ENCODE measurements at regions not wholly inside any gene's neighbourhood (a gene's known extent, or its start where the extent isn't known, plus 50 kb on each side); places are given as distances from the start of the nearest gene placed in this dataset.

GRCh38 chr4:12416755-12417154 is 988.1 kb upstream of the HS3ST1 start:
- H3K9me3 ChIP-seq (replicated peaks; ENCODE audit: low read length): peaks cover 4% of the 10 kb centered on the region
- no peaks in the 10 kb centered on the region for H3K4me1 ChIP-seq (ENCODE audit: control insufficient read depth, insufficient read depth, low read length)
- no peak overlapping the region for H3K4me2 ChIP-seq (ENCODE audit: low read length)
- no peaks in the 10 kb centered on the region for H3K36me3 ChIP-seq (ENCODE audit: insufficient read depth, low read length)
- no peak overlapping the region for H3K9ac ChIP-seq (ENCODE audit: low read depth, low read length)
- H3K4me3 ChIP-seq (ENCODE audit: low read length): no peak overlapping the region
- H3K27me3 ChIP-seq (ENCODE audit: control insufficient read depth, insufficient read depth, low read length): no peaks in the 10 kb centered on the region

- Histone ChIP-seq H3K9ac (ENCODE audit: low read depth, low read length) (no peak overlapping the region), H3K4me1 (ENCODE audit: control insufficient read depth, insufficient read depth, low read length) (no peaks in the 10 kb centered on the region), H3K36me3 (ENCODE audit: insufficient read depth, low read length) (no peaks in the 10 kb centered on the region), H3K27me3 (ENCODE audit: control insufficient read depth, insufficient read depth, low read length) (no peaks in the 10 kb centered on the region), H3K4me3 (ENCODE audit: low read length) (no peak overlapping the region), H3K4me2 (ENCODE audit: low read length) (no peak overlapping the region), H3K9me3 (replicated peaks; ENCODE audit: low read length) (peaks cover 4% of the 10 kb centered on the region)
These were observed 985.6 kb upstream of the HS3ST1 start for GRCh38 chr4:12414181-12414812.

DNA sequence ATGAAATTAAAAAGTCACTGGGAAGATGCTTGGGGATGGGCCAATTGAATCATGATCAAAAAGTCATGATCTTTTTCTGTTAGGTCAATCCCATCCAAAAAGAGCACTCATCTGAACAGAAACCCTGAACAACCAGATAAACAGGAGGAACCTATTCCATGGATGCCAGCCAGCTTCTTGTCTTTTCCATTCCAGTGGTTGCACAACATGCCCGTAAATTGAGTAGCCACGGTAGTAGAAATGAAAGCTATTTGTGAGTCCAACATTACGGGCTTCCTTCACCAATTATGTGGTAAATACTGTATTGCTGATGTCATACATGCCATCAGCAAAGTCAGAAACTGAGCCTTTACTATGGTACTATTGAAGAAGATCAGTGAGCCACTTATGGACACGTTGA is 982.4 kb upstream of the HS3ST1 start:
- H3K27me3 ChIP-seq (ENCODE audit: control insufficient read depth, insufficient read depth, low read length): no peaks in the 10 kb centered on the region
- no peak overlapping the region for H3K9ac ChIP-seq (ENCODE audit: low read depth, low read length)
- H3K4me2 ChIP-seq (ENCODE audit: low read length): no peak overlapping the region
- H3K36me3 ChIP-seq (ENCODE audit: insufficient read depth, low read length): no peaks in the 10 kb centered on the region
- no peaks in the 10 kb centered on the region for H3K9me3 ChIP-seq (replicated peaks; ENCODE audit: low read length)
- H3K4me3 ChIP-seq (ENCODE audit: low read length): no peak overlapping the region
- H3K4me1 ChIP-seq (ENCODE audit: control insufficient read depth, insufficient read depth, low read length): no peaks in the 10 kb centered on the region

- Histone ChIP-seq H3K4me3 (ENCODE audit: low read length) (no peak overlapping the region), H3K27me3 (ENCODE audit: control insufficient read depth, insufficient read depth, low read length) (no peaks in the 10 kb centered on the region), H3K9me3 (replicated peaks; ENCODE audit: low read length) (peaks cover 3% of the 10 kb centered on the region), H3K4me1 (ENCODE audit: control insufficient read depth, insufficient read depth, low read length) (no peaks in the 10 kb centered on the region), H3K36me3 (ENCODE audit: insufficient read depth, low read length) (no peaks in the 10 kb centered on the region), H3K9ac (ENCODE audit: low read depth, low read length) (no peak overlapping the region), H3K4me2 (ENCODE audit: low read length) (no peak overlapping the region)
These were observed 981.0 kb upstream of the HS3ST1 start for GRCh38 chr4:12409507-12410190.

GRCh38 chr4:12408364-12408763 is 979.7 kb upstream of the HS3ST1 start:
- Histone ChIP-seq H3K4me2 (ENCODE audit: low read length) (no peak overlapping the region), H3K4me1 (ENCODE audit: control insufficient read depth, insufficient read depth, low read length) (no peaks in the 10 kb centered on the region), H3K9me3 (replicated peaks; ENCODE audit: low read length) (peaks cover 3% of the 10 kb centered on the region), H3K4me3 (ENCODE audit: low read length) (no peak overlapping the region), H3K27me3 (ENCODE audit: control insufficient read depth, insufficient read depth, low read length) (no peaks in the 10 kb centered on the region), H3K9ac (ENCODE audit: low read depth, low read length) (no peak overlapping the region), H3K36me3 (ENCODE audit: insufficient read depth, low read length) (no peaks in the 10 kb centered on the region)

DNA sequence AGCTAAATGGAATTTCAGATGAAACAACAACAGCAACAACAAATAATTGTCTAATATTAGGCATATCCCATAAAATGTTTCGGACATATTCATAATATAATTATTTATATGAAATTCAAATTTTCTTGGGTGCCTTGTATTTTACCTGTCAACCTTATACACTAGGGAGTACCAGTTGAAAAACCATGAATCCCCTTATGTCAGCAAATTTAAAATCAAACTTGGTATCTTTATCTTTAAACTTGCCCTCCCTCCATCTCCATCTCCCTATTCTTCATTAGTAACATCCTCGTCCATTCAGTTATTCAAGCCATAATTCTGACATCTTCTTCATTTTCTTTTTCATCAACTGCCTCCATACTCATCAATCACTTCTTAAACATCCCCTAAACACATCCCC is 974.5 kb upstream of the HS3ST1 start:
- no peak overlapping the region for H3K4me3 ChIP-seq (ENCODE audit: low read length)
- no peak overlapping the region for H3K4me2 ChIP-seq (ENCODE audit: low read length)
- no peaks in the 10 kb centered on the region for H3K27me3 ChIP-seq (ENCODE audit: control insufficient read depth, insufficient read depth, low read length)
- H3K9ac ChIP-seq (ENCODE audit: low read depth, low read length): no peak overlapping the region
- peaks cover 3% of the 10 kb centered on the region for H3K9me3 ChIP-seq (replicated peaks; ENCODE audit: low read length)
- H3K4me1 ChIP-seq (ENCODE audit: control insufficient read depth, insufficient read depth, low read length): no peaks in the 10 kb centered on the region
- no peaks in the 10 kb centered on the region for H3K36me3 ChIP-seq (ENCODE audit: insufficient read depth, low read length)

DNA sequence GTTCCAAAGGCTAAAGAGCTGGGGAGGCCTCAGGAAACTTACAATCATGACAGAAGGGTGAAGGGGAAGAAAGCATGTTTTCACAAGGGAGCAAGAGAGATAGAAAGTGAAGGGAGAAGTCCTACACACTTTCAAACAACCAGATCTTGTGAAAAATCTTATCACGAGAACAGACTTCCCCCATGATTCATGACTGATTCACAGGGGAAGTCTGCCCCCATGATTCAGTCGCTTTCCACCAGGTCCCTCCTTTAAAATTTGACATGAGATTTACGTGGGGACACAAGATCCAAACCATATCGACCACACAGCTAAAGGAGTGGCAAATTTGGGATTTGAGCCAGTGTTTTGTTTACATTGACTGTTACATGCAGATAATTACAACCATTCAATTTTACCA is 971.1 kb upstream of the HS3ST1 start:
- no peaks in the 10 kb centered on the region for H3K36me3 ChIP-seq (ENCODE audit: insufficient read depth, low read length)
- no peak overlapping the region for H3K4me2 ChIP-seq (ENCODE audit: low read length)
- H3K9me3 ChIP-seq (replicated peaks; ENCODE audit: low read length): no peaks in the 10 kb centered on the region
- H3K27me3 ChIP-seq (ENCODE audit: control insufficient read depth, insufficient read depth, low read length): no peaks in the 10 kb centered on the region
- no peak overlapping the region for H3K9ac ChIP-seq (ENCODE audit: low read depth, low read length)
- H3K4me3 ChIP-seq (ENCODE audit: low read length): no peak overlapping the region
- no peaks in the 10 kb centered on the region for H3K4me1 ChIP-seq (ENCODE audit: control insufficient read depth, insufficient read depth, low read length)

DNA sequence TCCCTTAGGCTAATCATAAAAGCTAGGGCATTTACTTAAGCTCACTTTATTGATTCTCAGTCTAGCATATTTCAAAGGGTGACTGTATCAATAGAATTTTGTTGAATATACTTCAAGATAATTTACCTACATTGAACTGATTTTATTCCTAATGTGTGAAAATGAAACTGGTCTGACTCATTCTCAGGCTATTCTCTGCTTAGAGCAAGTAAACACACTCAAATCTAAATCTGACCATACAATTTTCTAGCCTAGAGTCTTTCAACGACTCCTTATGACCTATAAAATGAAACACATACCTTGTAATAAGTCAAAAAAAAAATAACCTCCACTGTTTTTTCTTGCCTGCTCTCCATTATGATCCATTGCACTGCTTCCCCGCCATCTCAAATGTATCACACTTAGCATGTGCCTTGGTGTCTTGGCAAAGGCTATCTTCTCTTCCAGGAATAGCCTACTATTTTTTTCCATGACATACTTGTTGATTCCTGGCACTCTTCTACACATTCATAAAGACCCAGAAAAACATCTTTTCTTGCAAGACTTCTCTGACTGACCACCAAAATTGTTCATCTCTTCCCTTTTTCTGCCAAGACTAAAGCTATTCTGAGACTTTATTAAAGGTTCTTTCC is 965.1 kb upstream of the HS3ST1 start:
- H3K4me1 ChIP-seq (ENCODE audit: control insufficient read depth, insufficient read depth, low read length): no peaks in the 10 kb centered on the region
- no peaks in the 10 kb centered on the region for H3K27me3 ChIP-seq (ENCODE audit: control insufficient read depth, insufficient read depth, low read length)
- H3K9me3 ChIP-seq (replicated peaks; ENCODE audit: low read length): no peaks in the 10 kb centered on the region
- H3K4me2 ChIP-seq (ENCODE audit: low read length): no peak overlapping the region
- H3K4me3 ChIP-seq (ENCODE audit: low read length): no peak overlapping the region
- H3K36me3 ChIP-seq (ENCODE audit: insufficient read depth, low read length): no peaks in the 10 kb centered on the region
- no peak overlapping the region for H3K9ac ChIP-seq (ENCODE audit: low read depth, low read length)

DNA sequence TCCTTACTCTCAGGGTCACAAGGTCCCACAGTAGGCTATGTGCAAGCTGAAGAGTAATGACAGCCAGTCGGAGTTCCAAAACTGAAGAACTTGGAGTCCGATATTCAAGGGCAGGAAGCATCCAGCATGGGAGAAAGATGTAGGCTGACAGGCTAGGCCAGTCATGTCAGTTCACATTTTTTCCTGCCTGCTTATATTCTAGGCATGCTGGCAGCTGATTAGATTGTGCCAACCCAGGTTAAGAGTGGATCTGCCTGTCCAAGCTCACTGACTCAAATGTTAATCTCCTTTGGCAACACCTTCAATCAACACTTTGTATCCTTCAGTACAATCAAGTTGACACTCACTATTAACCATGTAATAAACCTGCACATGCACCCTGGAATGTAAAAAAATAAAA is 960.9 kb upstream of the HS3ST1 start:
- Histone ChIP-seq H3K4me1 (ENCODE audit: control insufficient read depth, insufficient read depth, low read length) (no peaks in the 10 kb centered on the region), H3K9me3 (replicated peaks; ENCODE audit: low read length) (no peaks in the 10 kb centered on the region), H3K27me3 (ENCODE audit: control insufficient read depth, insufficient read depth, low read length) (no peaks in the 10 kb centered on the region)

DNA sequence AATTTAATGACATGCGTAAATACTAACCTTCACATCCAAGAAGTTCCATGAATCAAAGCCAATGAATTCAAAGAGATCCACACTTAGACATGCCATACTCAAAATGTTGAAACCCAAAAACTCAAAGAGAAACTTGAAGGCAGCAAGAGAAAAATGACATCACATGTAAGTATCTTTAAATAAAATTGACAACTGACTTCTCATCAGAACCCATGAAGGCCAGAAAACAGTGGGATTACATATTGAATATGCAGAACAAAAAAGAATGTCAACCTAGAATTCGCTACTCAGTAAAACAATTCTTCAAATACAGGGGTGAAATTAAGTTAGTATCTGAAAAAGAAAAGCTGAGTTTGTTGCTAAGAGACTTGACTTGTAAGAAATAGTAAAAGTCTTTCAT is 953.9 kb upstream of the HS3ST1 start:
- Histone ChIP-seq H3K4me2 (ENCODE audit: low read length) (no peak overlapping the region), H3K4me1 (ENCODE audit: control insufficient read depth, insufficient read depth, low read length) (no peaks in the 10 kb centered on the region), H3K4me3 (ENCODE audit: low read length) (no peak overlapping the region), H3K36me3 (ENCODE audit: insufficient read depth, low read length) (no peaks in the 10 kb centered on the region), H3K27me3 (ENCODE audit: control insufficient read depth, insufficient read depth, low read length) (no peaks in the 10 kb centered on the region), H3K9me3 (replicated peaks; ENCODE audit: low read length) (peaks cover 4% of the 10 kb centered on the region), H3K9ac (ENCODE audit: low read depth, low read length) (no peak overlapping the region)

More for the DNA sequence above, 960.9 kb upstream of the HS3ST1 start:
- Histone ChIP-seq H3K4me2 (ENCODE audit: low read length) (no peak overlapping the region), H3K9ac (ENCODE audit: low read depth, low read length) (no peak overlapping the region), H3K4me3 (ENCODE audit: low read length) (no peak overlapping the region), H3K36me3 (ENCODE audit: insufficient read depth, low read length) (no peaks in the 10 kb centered on the region)

GRCh38 chr4:12379191-12379590 is 950.5 kb upstream of the HS3ST1 start:
- H3K27me3 ChIP-seq (ENCODE audit: control insufficient read depth, insufficient read depth, low read length): no peaks in the 10 kb centered on the region
- H3K4me3 ChIP-seq (ENCODE audit: low read length): no peak overlapping the region
- no peak overlapping the region for H3K4me2 ChIP-seq (ENCODE audit: low read length)
- H3K9ac ChIP-seq (ENCODE audit: low read depth, low read length): no peak overlapping the region
- peaks cover 4% of the 10 kb centered on the region for H3K9me3 ChIP-seq (replicated peaks; ENCODE audit: low read length)
- no peaks in the 10 kb centered on the region for H3K36me3 ChIP-seq (ENCODE audit: insufficient read depth, low read length)
- H3K4me1 ChIP-seq (ENCODE audit: control insufficient read depth, insufficient read depth, low read length): no peaks in the 10 kb centered on the region

GRCh38 chr4:12375805-12376204 is 947.1 kb upstream of the HS3ST1 start:
- H3K27me3 ChIP-seq (ENCODE audit: control insufficient read depth, insufficient read depth, low read length): no peaks in the 10 kb centered on the region
- no peaks in the 10 kb centered on the region for H3K9me3 ChIP-seq (replicated peaks; ENCODE audit: low read length)
- no peaks in the 10 kb centered on the region for H3K4me1 ChIP-seq (ENCODE audit: control insufficient read depth, insufficient read depth, low read length)
- no peak overlapping the region for H3K4me2 ChIP-seq (ENCODE audit: low read length)
- H3K36me3 ChIP-seq (ENCODE audit: insufficient read depth, low read length): no peaks in the 10 kb centered on the region
- no peak overlapping the region for H3K4me3 ChIP-seq (ENCODE audit: low read length)
- no peak overlapping the region for H3K9ac ChIP-seq (ENCODE audit: low read depth, low read length)
